Right lobe of liver (tissue), 6 donors: ENCODE measurements at regions not wholly inside any gene's neighbourhood (a gene's known extent, or its start where the extent isn't known, plus 50 kb on each side); places are given as distances from the start of the nearest gene placed in this dataset.

Source experiments
- ATAC-seq, 4 donors: fragments of 200-7000 bp; cut with Tn5 transposase; one replicate each; pipeline ENCODE4 v1.9.1; 2020; ENCODE audit warnings: mild to moderate bottlenecking in 4 of 4, moderate library complexity in 4 of 4
- DNase-seq, 3 donors: peaks; one replicate each; pipeline ENCODE4 v3.0.0-alpha.2; 2020
- H3K27ac ChIP-seq, 3 donors: fragments of 200-600 bp; one replicate each; pipeline ENCODE4 v1.8.0; 2022
- H3K27me3 ChIP-seq, 2 donors: fragments of 200-600 bp; one replicate each; pipeline ENCODE4 v1.8.0; 2022
- H3K36me3 ChIP-seq, 4 donors: fragments of 200-600 bp; sonication (generic) in 1 of 4; one replicate each; pipeline versions ENCODE4 v1.5.1 to v1.8.0; 2017 to 2022; ENCODE audit warnings: control low read depth in 1 of 4
- H3K4me1 ChIP-seq, 4 donors: fragments of 200-600 bp; sonication (generic) in 1 of 4; one replicate each; pipeline versions ENCODE4 v1.5.1 to v1.8.0; 2017 to 2022; ENCODE audit warnings: control low read depth in 1 of 4
- H3K4me3 ChIP-seq, 3 donors: fragments of 200-600 bp; one replicate each; pipeline ENCODE4 v1.8.0; 2022
- H3K9me3 ChIP-seq, 4 donors: fragments of 200-600 bp; sonication (generic) in 1 of 4; one replicate each; pipeline versions ENCODE4 v1.5.1 to v1.8.0; 2017 to 2022; ENCODE audit warnings: control low read depth in 1 of 4
- CTCF ChIP-seq, 4 donors: fragments of 200-600 bp in 3 of 4; fragments of 450-650 bp in 1 of 4; IDR thresholded peaks; one replicate each; pipeline versions ENCODE4 v1.5.1 to v1.8.0; 2016 to 2022; ENCODE audit warnings: antibody characterized with exemption in 4 of 4, mild to moderate bottlenecking in 2 of 4
- POLR2A ChIP-seq: fragments of 450-650 bp; IDR thresholded peaks from one replicate; pipeline ENCODE4 v1.6.1; 2017; ENCODE audit warnings: antibody characterized with exemption, mild to moderate bottlenecking
- WGBS: methylation state at CpG from one replicate; pipeline ENCODE4 v1.1.6; 2018; ENCODE audit warnings: low coverage, low lambda C conversion rate; ENCODE audit not compliant: insufficient coverage; ENCODE audit errors: missing lambda C conversion rate; 5-methylcytosine and 5-hydroxymethylcytosine counted together
- intact Hi-C, 2 donors: fragments of 100-400 bp; cut with DNase I; formaldehyde crosslinking; loops; one replicate each; pipeline versions ENCODE4 v1.11.2 to v1.14.1; 2022
- donor health status: DM: no; HTN: yes; CAD: no.
- donor health status: DM: no; HTN: no; CAD: no.
- donor health status: DM: no; HTN: no; CAD: no.
- donor health status: DM: no; HTN: yes; CAD: no.
- donor health status: DM: no; HTN: yes; CAD: no.

DNA sequence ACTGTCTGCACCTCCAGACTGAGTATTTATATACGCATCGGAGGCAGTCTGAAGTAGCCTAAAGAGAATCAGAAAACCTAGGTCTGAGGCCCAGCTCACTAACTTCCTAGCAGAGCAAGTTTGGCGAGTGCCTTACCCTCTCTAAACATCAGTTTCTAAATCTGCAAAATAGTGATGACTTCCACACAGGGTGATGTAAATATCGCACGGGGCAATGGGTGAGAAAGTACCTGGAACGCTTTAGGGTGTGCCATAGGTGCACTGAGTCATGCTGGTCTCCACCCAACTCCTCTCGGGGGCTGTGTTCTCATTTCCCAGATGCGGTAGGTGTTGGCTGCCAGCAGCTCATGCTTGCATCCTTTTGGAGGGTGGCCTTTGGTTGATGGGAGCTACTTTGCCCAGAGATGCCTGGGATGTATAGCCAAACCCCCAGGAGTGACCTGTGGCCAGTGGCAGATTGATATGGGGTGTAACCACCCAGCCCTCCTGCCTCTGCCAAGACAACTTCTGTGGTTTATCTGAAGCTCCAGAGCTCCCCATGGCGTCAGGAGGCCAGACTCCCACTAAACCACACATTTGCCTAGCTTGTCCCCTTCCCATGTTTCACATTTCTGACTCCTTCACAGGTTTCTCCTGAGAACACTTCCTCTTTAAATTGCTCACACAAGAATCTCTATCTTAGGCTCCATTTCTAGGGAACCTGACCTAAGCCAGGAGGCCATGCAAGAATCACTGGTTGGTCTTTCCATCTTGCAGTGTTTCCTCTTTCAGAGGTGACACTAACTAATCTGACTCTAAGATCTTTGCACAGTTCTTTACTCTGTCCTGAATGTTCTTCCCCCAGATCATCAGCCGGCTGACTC is 62.0 kb upstream of the TUNAR start:
- intact Hi-C loops = no loop called here
- TF ChIP-seq CTCF (IDR thresholded peaks at IDR 0.05) (no peak), POLR2A (no peak)
- Histone ChIP-seq H3K27me3 (no peaks in the 10 kb centered on the region), H3K9me3 (no peaks in the 10 kb centered on the region), H3K4me3 (no peak overlapping the region), H3K36me3 (no peaks in the 10 kb centered on the region), H3K27ac (no peak overlapping the region), H3K4me1 (no peaks in the 10 kb centered on the region)
- no peak for ATAC-seq
- 44% methylated on average over 7 of the region's 10 CpGs for WGBS
- DNase-seq = no peak

DNA sequence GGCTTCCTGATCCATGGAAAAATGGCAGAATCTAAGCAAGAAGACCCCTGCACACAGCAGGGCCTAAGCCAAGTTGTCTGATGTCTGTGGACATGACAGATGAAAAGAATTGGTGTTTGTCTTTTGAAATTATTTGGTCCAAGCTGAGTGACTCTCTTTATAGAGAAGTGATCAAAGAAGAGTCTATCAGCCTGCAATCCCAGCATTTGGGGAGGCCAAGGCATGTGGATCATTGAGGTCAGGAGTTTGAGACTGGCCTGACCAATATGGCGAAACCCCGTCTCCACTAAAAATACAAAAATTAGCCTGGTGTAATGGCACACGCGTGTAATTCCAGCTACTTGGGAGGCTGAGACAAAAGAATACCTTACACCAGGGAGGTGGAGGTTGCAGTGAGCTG is 64.8 kb upstream of the TUNAR start:
- no peaks in the 10 kb centered on the region for H3K27me3 ChIP-seq
- TF ChIP-seq POLR2A (no peak), CTCF (IDR thresholded peaks at IDR 0.05) (no peak)
- H3K4me1 ChIP-seq = no peaks in the 10 kb centered on the region
- ATAC-seq (no peak), DNase-seq (no peak)
- intact Hi-C loops = no loop called here
- WGBS = 88% methylated on average over 4 of the region's 4 CpGs
- H3K4me3 ChIP-seq = no peak overlapping the region
- H3K9me3 ChIP-seq = no peaks in the 10 kb centered on the region
- H3K36me3 ChIP-seq = no peaks in the 10 kb centered on the region
- no peak overlapping the region for H3K27ac ChIP-seq

- WGBS = 0% methylated on average over 1 of the region's 1 CpG
Observed at GRCh38 chr14:95808371-95808770, 68.3 kb upstream of the TUNAR start.

DNA sequence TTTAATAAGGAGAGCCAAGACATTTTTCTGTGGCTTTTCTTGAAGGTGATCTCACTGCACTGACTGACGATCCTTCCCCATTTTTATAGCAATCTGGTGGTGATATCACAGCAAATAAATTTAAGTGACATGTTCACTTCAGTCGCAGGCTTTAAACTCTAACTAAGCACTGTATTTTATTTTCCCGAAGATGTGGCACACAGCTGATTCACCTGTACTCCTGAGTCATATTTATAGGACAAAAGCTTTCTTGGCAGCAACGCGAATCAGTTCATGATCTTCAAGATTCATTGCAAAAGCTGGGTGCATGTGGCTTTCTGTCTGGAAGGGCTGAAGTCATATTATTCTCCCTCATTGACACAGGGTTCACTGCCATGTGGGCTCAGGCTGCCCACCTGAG is 79.8 kb upstream of the TUNAR start:
- no peak for DNase-seq
- Histone ChIP-seq H3K27ac (no peak overlapping the region), H3K4me3 (no peak overlapping the region), H3K4me1 (no peaks in the 10 kb centered on the region), H3K36me3 (no peaks in the 10 kb centered on the region), H3K9me3 (no peaks in the 10 kb centered on the region), H3K27me3 (no peaks in the 10 kb centered on the region)
- WGBS = 52% methylated on average over 5 of the region's 5 CpGs
- TF ChIP-seq CTCF (IDR thresholded peaks at IDR 0.05) (no peak), POLR2A (no peak)
- intact Hi-C loops = no loop called here
- ATAC-seq = no peak

More at GRCh38 chr14:95808371-95808770, 68.3 kb upstream of the TUNAR start:
- H3K36me3 ChIP-seq = no peaks in the 10 kb centered on the region
- H3K9me3 ChIP-seq = no peaks in the 10 kb centered on the region
- no peak overlapping the region for H3K27ac ChIP-seq
- no peak overlapping the region for H3K4me3 ChIP-seq
- intact Hi-C loops = no loop called here
- no peak for ATAC-seq
- DNase-seq = no peak
- no peaks in the 10 kb centered on the region for H3K27me3 ChIP-seq
- TF ChIP-seq CTCF (IDR thresholded peaks at IDR 0.05) = no peak
- TF ChIP-seq POLR2A = no peak
- H3K4me1 ChIP-seq = no peaks in the 10 kb centered on the region
